ENCODE measurements at regions not wholly inside any gene's neighbourhood (a gene's known extent, or its start where the extent isn't known, plus 50 kb on each side); places are given as distances from the start of the nearest gene placed in this dataset.

DNA sequence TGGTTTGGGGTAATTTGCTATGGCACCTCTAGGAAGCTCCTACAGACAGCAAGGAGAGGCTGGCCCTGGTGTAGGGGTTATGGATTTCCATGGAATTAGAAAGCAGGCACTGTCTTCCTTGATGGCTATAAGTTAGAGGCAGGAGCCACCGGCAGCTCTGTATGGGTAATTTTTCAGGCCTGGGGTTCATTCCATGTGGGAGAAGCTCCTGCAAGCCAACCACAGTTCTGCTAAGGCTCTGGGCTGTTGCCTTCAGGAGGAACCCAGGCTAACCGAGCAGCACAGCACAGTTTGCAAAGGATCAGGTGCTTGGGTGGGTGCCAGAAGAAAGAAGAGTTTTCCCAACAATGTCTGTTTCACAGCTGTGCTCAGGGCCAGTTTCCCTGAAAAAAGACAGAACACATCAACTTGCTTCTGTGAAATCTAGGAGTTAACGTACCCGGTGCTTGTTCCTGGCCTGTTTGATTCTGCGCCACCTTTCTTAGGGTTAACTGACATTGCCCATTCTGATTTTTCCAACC lies 162.8 kb upstream of the MYLIP start:
- no peaks in the 10 kb centered on the region for H3K9me3 ChIP-seq (replicated peaks)
- no peak overlapping the region for H3K27ac ChIP-seq (replicated peaks)
- intact Hi-C loops (cut with micrococcal nuclease), result no loop called here
- no peaks in the 10 kb centered on the region for H3K36me3 ChIP-seq
- no peak overlapping the region for H3K4me3 ChIP-seq
- H3K27me3 ChIP-seq (ENCODE audit: low read depth), result no peaks in the 10 kb centered on the region
- TF ChIP-seq, protein P1, sequence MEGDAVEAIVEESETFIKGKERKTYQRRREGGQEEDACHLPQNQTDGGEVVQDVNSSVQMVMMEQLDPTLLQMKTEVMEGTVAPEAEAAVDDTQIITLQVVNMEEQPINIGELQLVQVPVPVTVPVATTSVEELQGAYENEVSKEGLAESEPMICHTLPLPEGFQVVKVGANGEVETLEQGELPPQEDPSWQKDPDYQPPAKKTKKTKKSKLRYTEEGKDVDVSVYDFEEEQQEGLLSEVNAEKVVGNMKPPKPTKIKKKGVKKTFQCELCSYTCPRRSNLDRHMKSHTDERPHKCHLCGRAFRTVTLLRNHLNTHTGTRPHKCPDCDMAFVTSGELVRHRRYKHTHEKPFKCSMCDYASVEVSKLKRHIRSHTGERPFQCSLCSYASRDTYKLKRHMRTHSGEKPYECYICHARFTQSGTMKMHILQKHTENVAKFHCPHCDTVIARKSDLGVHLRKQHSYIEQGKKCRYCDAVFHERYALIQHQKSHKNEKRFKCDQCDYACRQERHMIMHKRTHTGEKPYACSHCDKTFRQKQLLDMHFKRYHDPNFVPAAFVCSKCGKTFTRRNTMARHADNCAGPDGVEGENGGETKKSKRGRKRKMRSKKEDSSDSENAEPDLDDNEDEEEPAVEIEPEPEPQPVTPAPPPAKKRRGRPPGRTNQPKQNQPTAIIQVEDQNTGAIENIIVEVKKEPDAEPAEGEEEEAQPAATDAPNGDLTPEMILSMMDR (IDR thresholded peaks at IDR 0.05; ENCODE audit: borderline replicate concordance), result no peak
- DNase-seq, result no peak
- peaks cover 8% of the 10 kb centered on the region for H3K4me1 ChIP-seq

- Histone ChIP-seq H3K4me3 (no peak overlapping the region), H3K36me3 (no peaks in the 10 kb centered on the region), H3K9me3 (replicated peaks) (no peaks in the 10 kb centered on the region), H3K4me1 (peaks cover 8% of the 10 kb centered on the region), H3K27ac (replicated peaks) (peak overlapping the region; percentile 5), H3K27me3 (ENCODE audit: low read depth) (no peaks in the 10 kb centered on the region)
- DNase-seq, result no peak
- intact Hi-C loops (cut with micrococcal nuclease), result no loop called here
- TF ChIP-seq, protein P1 (IDR thresholded peaks at IDR 0.05; ENCODE audit: borderline replicate concordance), result no peak
Measured at GRCh38 chr6:15962449-15962764, 166.5 kb upstream of the MYLIP start.

DNA sequence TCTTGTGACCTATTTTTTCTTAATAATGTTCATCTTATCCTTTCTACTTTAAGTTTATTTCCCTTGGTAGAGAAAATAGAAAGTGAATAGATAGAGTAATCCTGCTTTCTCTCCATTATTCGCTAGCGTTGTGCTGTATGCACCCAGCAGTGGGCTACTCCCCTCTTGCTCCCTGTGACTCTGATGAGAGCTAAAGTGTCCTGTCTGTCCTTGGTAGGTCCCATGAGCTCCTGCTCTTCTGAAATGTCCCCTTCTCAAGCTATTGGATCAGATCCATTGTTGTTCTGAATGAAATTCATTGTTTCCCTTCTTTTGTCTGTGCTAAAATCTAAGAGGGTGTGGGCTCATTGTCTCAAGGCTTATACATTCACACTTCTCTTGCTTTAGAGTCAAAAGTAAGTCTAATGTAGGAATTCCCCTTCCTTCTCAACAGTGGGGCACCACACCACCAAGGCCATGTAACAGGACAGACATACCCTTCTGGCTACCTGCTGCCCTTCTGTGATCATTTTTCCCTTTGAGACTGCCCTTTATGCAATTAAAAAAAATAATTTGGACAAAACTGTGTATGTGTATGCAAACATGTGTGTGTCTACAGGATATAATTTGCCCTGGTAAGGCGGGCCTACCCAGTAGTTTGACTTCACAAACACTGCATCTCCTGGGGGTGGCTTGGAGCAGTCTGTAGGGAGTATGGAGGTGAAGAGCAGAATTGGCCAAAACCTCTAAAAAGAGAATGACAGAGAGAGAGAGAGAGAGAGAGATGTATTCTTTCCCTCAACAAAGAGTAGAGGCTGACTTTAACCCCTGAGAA lies 167.0 kb upstream of the MYLIP start:
- intact Hi-C loops (cut with micrococcal nuclease), result no loop called here
- Histone ChIP-seq H3K4me3 (no peak overlapping the region), H3K27me3 (ENCODE audit: low read depth) (no peaks in the 10 kb centered on the region), H3K9me3 (replicated peaks) (no peaks in the 10 kb centered on the region), H3K4me1 (peaks cover 8% of the 10 kb centered on the region), H3K27ac (replicated peaks) (peak overlapping the region; percentile 21), H3K36me3 (no peaks in the 10 kb centered on the region)
- TF ChIP-seq, protein P1 (IDR thresholded peaks at IDR 0.05; ENCODE audit: borderline replicate concordance), result no peak
- no peak for DNase-seq

DNA sequence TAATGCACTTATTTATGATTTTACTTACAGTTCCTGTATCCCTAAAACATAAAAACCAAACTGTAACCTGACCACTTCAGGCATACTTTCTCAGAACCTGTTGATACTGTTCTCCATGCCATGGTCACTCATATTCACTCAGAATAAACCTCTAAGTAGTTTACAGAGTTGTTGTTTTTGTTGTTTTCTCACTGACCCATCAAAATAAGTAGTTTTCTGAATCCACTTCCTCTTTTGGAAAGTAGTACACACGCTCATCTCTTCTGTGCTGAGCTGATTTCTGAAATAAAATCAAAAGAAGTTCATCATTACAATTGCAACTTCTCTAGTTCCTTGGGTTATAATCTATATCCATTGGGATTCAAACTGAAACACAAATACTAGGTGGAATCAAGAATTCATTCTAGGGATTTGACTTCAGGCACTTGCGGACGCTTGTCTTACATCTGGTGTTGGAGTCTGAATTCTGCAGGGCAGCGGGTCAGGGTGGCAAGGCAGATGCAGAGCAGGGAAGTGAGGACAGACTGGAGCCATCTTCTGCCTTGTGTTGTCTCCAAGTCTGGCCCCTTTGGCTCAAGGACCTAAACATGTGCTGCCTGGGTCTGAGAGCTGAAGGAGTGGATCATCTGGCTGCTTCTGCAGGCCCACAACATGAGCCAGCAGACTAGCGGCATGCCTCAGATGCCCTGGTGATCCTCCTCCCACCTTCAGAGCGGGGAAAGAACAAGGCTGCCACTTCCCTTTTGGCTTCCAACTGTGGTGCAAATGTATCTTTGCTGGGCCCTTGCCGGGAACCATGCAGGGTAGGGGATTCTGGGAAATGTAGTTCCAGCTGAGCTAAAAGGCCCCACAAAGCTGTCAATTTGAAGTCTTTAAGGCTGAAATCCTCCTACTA lies 167.9 kb upstream of the MYLIP start:
- H3K4me1 ChIP-seq, result peaks cover 14% of the 10 kb centered on the region
- H3K9me3 ChIP-seq (replicated peaks), result no peaks in the 10 kb centered on the region
- DNase-seq, result no peak
- no peak overlapping the region for H3K27ac ChIP-seq (replicated peaks)
- no peaks in the 10 kb centered on the region for H3K27me3 ChIP-seq (ENCODE audit: low read depth)
- H3K4me3 ChIP-seq, result no peak overlapping the region
- TF ChIP-seq, protein P1 (IDR thresholded peaks at IDR 0.05; ENCODE audit: borderline replicate concordance), result no peak
- no peaks in the 10 kb centered on the region for H3K36me3 ChIP-seq
- intact Hi-C loops (cut with micrococcal nuclease), result no loop called here

DNA sequence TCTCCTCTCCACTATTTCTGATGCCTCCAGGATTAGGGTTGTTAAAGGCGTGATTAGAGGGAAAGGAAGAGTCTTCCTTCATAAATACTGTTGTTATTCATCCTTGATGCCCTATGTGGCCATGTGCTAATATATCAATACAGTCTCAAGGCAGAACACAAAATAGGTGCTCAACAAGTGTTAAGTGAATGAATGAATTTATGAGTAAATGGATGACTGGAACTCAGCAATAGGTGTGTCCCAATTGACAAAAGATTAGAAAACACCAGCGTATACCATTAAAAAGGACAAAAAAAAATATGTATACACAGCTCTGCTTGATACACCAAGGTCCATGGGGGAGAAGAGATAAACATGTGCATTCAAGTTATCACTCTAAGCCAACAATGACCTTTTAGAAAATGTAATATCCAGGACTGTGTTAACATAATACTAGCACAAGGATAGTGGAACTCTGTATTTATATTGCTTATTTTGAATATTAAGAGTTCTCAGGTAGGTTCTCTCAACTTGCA lies 171.2 kb upstream of the MYLIP start:
- intact Hi-C loops (cut with micrococcal nuclease), result no loop called here
- no peak overlapping the region for H3K27ac ChIP-seq (replicated peaks)
- no peak for DNase-seq

More for the DNA sequence above, 171.2 kb upstream of the MYLIP start:
- TF ChIP-seq, protein P1 (IDR thresholded peaks at IDR 0.05; ENCODE audit: borderline replicate concordance), result no peak
- Histone ChIP-seq H3K4me3 (no peak overlapping the region), H3K4me1 (peaks cover 41% of the 10 kb centered on the region), H3K9me3 (replicated peaks) (no peaks in the 10 kb centered on the region), H3K36me3 (no peaks in the 10 kb centered on the region), H3K27me3 (ENCODE audit: low read depth) (no peaks in the 10 kb centered on the region)
